Keratinocyte (primary cell): ENCODE measurements at regions not wholly inside any gene's neighbourhood (a gene's known extent, or its start where the extent isn't known, plus 50 kb on each side); places are given as distances from the start of the nearest gene placed in this dataset.

Experiments
- EZH2 ChIP-seq: IDR thresholded peaks from one replicate; pipeline ENCODE4 v1.6.1; 2012; ENCODE audit warnings: inconsistent platforms, mild to moderate bottlenecking, low read length, moderate library complexity
- TF ChIP-seq, protein P1 (sequence below), 3 experiments: IDR thresholded peaks in 1 of 3; conservative IDR thresholded peaks in 1 of 3; optimal IDR thresholded peaks in 1 of 3; 2 replicates in 2 of 3; 3 replicates in 1 of 3; pipeline versions ENCODE3 to v1.5.1; 2011; ENCODE audit warnings: low read length in 3 of 3, mild to moderate bottlenecking in 3 of 3, moderate library complexity in 2 of 3, control low read depth in 1 of 3, inconsistent platforms in 1 of 3; ENCODE audit not compliant: insufficient read depth in 2 of 3; ENCODE audit errors: extremely low read depth in 1 of 3

DNA sequence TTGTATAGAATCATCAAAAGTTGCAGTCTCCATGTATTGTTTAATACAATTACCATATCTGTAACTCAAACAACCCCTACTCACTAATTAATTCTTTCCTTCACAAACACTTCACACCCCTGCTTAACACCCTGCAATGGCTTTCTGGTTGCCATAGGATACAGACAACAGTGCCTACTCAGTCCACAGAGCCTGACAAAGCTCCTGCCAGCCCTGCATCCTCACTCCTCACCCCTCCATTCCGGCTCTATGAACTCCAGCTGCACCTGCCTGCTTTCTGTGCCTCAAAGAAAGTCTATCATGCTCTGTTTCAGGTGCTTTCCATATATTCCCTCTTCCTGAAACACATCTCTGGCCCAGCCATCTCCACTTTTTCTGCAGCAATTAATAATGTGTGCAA lies 253.4 kb downstream of the HACE1 start:
- TF ChIP-seq, protein P1, sequence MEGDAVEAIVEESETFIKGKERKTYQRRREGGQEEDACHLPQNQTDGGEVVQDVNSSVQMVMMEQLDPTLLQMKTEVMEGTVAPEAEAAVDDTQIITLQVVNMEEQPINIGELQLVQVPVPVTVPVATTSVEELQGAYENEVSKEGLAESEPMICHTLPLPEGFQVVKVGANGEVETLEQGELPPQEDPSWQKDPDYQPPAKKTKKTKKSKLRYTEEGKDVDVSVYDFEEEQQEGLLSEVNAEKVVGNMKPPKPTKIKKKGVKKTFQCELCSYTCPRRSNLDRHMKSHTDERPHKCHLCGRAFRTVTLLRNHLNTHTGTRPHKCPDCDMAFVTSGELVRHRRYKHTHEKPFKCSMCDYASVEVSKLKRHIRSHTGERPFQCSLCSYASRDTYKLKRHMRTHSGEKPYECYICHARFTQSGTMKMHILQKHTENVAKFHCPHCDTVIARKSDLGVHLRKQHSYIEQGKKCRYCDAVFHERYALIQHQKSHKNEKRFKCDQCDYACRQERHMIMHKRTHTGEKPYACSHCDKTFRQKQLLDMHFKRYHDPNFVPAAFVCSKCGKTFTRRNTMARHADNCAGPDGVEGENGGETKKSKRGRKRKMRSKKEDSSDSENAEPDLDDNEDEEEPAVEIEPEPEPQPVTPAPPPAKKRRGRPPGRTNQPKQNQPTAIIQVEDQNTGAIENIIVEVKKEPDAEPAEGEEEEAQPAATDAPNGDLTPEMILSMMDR (optimal IDR thresholded peaks at IDR 0.05 in 1 of 3, IDR thresholded peaks at IDR 0.05 in 1 of 3, conservative IDR thresholded peaks at IDR 0.05 in 1 of 3; ENCODE audit: extremely low read depth in 1 of 3, insufficient read depth in 2 of 3, low read length in 3 of 3) = no peak
- TF ChIP-seq EZH2 = no peak
